Keratinocyte (primary cell): ENCODE measurements at regions not wholly inside any gene's neighbourhood (a gene's known extent, or its start where the extent isn't known, plus 50 kb on each side); places are given as distances from the start of the nearest gene placed in this dataset.

Source experiments
- DNase-seq: peaks from one replicate; pipeline ENCODE4 v3.0.0-alpha.2; 2011; ENCODE audit warnings: low read depth, missing footprints, low spot score
- FAIRE-seq: peaks from 2 replicates; lab custom pipeline; 2011; peaks lifted over from hg19 to GRCh38; lab: Jason Lieb, UNC
- H2AFZ ChIP-seq: 2 replicates; pipeline ENCODE4 v1.6.0; 2012; ENCODE audit warnings: low read length, control low read depth, inconsistent platforms; ENCODE audit not compliant: control insufficient read depth
- H3K27ac ChIP-seq: 2 replicates; pipeline ENCODE4 v1.5.1; 2011; ENCODE audit warnings: low read length; ENCODE audit not compliant: control insufficient read depth, insufficient read depth
- H3K27me3 ChIP-seq: 3 replicates; pipeline ENCODE4 v1.6.0; 2011; ENCODE audit warnings: low read length; ENCODE audit not compliant: control insufficient read depth, insufficient read depth; ENCODE audit errors: extremely low read depth
- H3K36me3 ChIP-seq, 2 experiments: 2 replicates in 1 of 2; 3 replicates in 1 of 2; pipeline ENCODE4 v1.5.1; 2011; ENCODE audit warnings: low read length in 2 of 2, mild to moderate bottlenecking in 1 of 2; ENCODE audit not compliant: control insufficient read depth in 2 of 2, insufficient read depth in 2 of 2; ENCODE audit errors: extremely low read depth in 1 of 2
- H3K4me1 ChIP-seq: 3 replicates; pipeline ENCODE4 v1.5.1; 2011; ENCODE audit warnings: low read length; ENCODE audit not compliant: control insufficient read depth, insufficient read depth; ENCODE audit errors: extremely low read depth
- H3K4me2 ChIP-seq: 3 replicates; pipeline ENCODE4 v1.6.0; 2011; ENCODE audit warnings: low read depth, low read length; ENCODE audit not compliant: control insufficient read depth, insufficient read depth; ENCODE audit errors: extremely low read depth
- H3K4me3 ChIP-seq, 3 experiments: fragments of 200-600 bp in 1 of 3; sonication (generic) in 1 of 3; 2 replicates in 2 of 3; 3 replicates in 1 of 3; pipeline ENCODE4 v1.5.1; 2011 to 2016; ENCODE audit warnings: low read length in 3 of 3, mild to moderate bottlenecking in 3 of 3, control low read depth in 2 of 3, inconsistent platforms in 1 of 3, low read depth in 1 of 3, mixed read lengths in 1 of 3, mixed run types in 1 of 3, moderate library complexity in 1 of 3; ENCODE audit not compliant: control insufficient read depth in 2 of 3, insufficient read depth in 2 of 3; ENCODE audit errors: extremely low read depth in 1 of 3
- H3K79me2 ChIP-seq: 2 replicates; pipeline ENCODE4 v1.6.0; 2012; ENCODE audit warnings: low read length; ENCODE audit not compliant: control insufficient read depth, insufficient read depth
- H3K9ac ChIP-seq: 3 replicates; pipeline ENCODE4 v1.6.0; 2011; ENCODE audit warnings: low read length; ENCODE audit not compliant: control insufficient read depth, insufficient read depth; ENCODE audit errors: extremely low read depth
- H3K9me1 ChIP-seq: 3 replicates; pipeline ENCODE4 v1.6.0; 2011; ENCODE audit warnings: low read length; ENCODE audit not compliant: control insufficient read depth, insufficient read depth; ENCODE audit errors: extremely low read depth
- H3K9me3 ChIP-seq: 2 replicates; pipeline ENCODE4 v1.5.1; 2012; ENCODE audit warnings: low read depth, low read length; ENCODE audit not compliant: control insufficient read depth
- H4K20me1 ChIP-seq: 3 replicates; pipeline ENCODE4 v1.6.0; 2011; ENCODE audit warnings: low read length; ENCODE audit not compliant: control insufficient read depth, insufficient read depth; ENCODE audit errors: extremely low read depth
- CTCF ChIP-seq, 3 experiments: IDR thresholded peaks in 1 of 3; conservative IDR thresholded peaks in 1 of 3; optimal IDR thresholded peaks in 1 of 3; 2 replicates in 2 of 3; 3 replicates in 1 of 3; pipeline versions ENCODE3 to v1.5.1; 2011; ENCODE audit warnings: low read length in 3 of 3, mild to moderate bottlenecking in 3 of 3, moderate library complexity in 2 of 3, control low read depth in 1 of 3, inconsistent platforms in 1 of 3; ENCODE audit not compliant: insufficient read depth in 2 of 3; ENCODE audit errors: extremely low read depth in 1 of 3
- EZH2 ChIP-seq: IDR thresholded peaks from one replicate; pipeline ENCODE4 v1.6.1; 2012; ENCODE audit warnings: inconsistent platforms, mild to moderate bottlenecking, low read length, moderate library complexity
- dilution Hi-C: fragments of 300-500 bp; cut with MboI; formaldehyde crosslinking; loops from one replicate; pipeline ENCODE4 v1.7.0; 2020; ENCODE audit warnings: low sequenced_read_pairs; ENCODE audit not compliant: extremely low pct_ligation_motif_present

GRCh38 chr6:115443825-115444478 lies 616.7 kb downstream of the FRK start:
- TF ChIP-seq EZH2: no peak
- no peak for TF ChIP-seq CTCF (optimal IDR thresholded peaks at IDR 0.05 in 1 of 3, IDR thresholded peaks at IDR 0.05 in 1 of 3, conservative IDR thresholded peaks at IDR 0.05 in 1 of 3; ENCODE audit: extremely low read depth in 1 of 3, insufficient read depth in 2 of 3, low read length in 3 of 3)
- no peaks in the 10 kb centered on the region for H3K9me3 ChIP-seq
- H3K9ac ChIP-seq: no peak overlapping the region
- no peaks in the 10 kb centered on the region for H3K36me3 ChIP-seq
- no peaks in the 10 kb centered on the region for H4K20me1 ChIP-seq
- H3K9me1 ChIP-seq: no peaks in the 10 kb centered on the region
- H3K4me3 ChIP-seq: no peak overlapping the region
- no peaks in the 10 kb centered on the region for H3K79me2 ChIP-seq
- H2AFZ ChIP-seq: no peak overlapping the region
- DNase-seq (no peak), FAIRE-seq (no peak)
- H3K4me1 ChIP-seq: no peaks in the 10 kb centered on the region
- no peaks in the 10 kb centered on the region for H3K27me3 ChIP-seq
- H3K4me2 ChIP-seq: no peak overlapping the region
- dilution Hi-C loops: no loop called here
- H3K27ac ChIP-seq: no peak overlapping the region

GRCh38 chr6:115442323-115442722 lies 618.4 kb downstream of the FRK start:
- H3K9me1 ChIP-seq: no peaks in the 10 kb centered on the region
- no peak overlapping the region for H3K4me3 ChIP-seq
- FAIRE-seq: no peak
- no peak overlapping the region for H3K27ac ChIP-seq
- H3K9ac ChIP-seq: no peak overlapping the region
- H3K4me1 ChIP-seq: no peaks in the 10 kb centered on the region
- H3K4me2 ChIP-seq: no peak overlapping the region
- no peaks in the 10 kb centered on the region for H4K20me1 ChIP-seq
- H3K36me3 ChIP-seq: no peaks in the 10 kb centered on the region
- no peak for DNase-seq
- no peak for TF ChIP-seq EZH2
- TF ChIP-seq CTCF (optimal IDR thresholded peaks at IDR 0.05 in 1 of 3, IDR thresholded peaks at IDR 0.05 in 1 of 3, conservative IDR thresholded peaks at IDR 0.05 in 1 of 3; ENCODE audit: extremely low read depth in 1 of 3, insufficient read depth in 2 of 3, low read length in 3 of 3): no peak
- no peaks in the 10 kb centered on the region for H3K79me2 ChIP-seq
- no peak overlapping the region for H2AFZ ChIP-seq
- dilution Hi-C loops: no loop called here
- H3K27me3 ChIP-seq: no peaks in the 10 kb centered on the region
- no peaks in the 10 kb centered on the region for H3K9me3 ChIP-seq
